Neural cell (in vitro differentiated cells): ENCODE measurements at regions not wholly inside any gene's neighbourhood (a gene's known extent, or its start where the extent isn't known, plus 50 kb on each side); places are given as distances from the start of the nearest gene placed in this dataset.

Experiments
- H2AFZ ChIP-seq: fragments of 200-600, 300-800 bp; sonication (generic), shearing (Covaris generic); 2 replicates; pipeline ENCODE4 v1.6.0; 2014; ENCODE audit warnings: low read depth, mild to moderate bottlenecking, antibody characterized with exemption, low read length, moderate library complexity
- H3F3A ChIP-seq: fragments of 200-600 bp; shearing (Covaris generic); 2 replicates; pipeline ENCODE4 v1.6.1; 2016; ENCODE audit warnings: mild to moderate bottlenecking, moderate library complexity, mixed read lengths, antibody characterized with exemption, low read length; ENCODE audit not compliant: insufficient read depth, poor library complexity, severe bottlenecking
- H3K27ac ChIP-seq: fragments of 200-600, 300-800 bp; sonication (generic), shearing (Covaris generic); 2 replicates; pipeline ENCODE4 v1.5.1; 2014; ENCODE audit warnings: mild to moderate bottlenecking, low read length, moderate library complexity
- H3K27me3 ChIP-seq: fragments of 300-800, 200-600 bp; sonication (generic), shearing (Covaris generic); 2 replicates; pipeline ENCODE4 v1.6.0; 2014; ENCODE audit warnings: mild to moderate bottlenecking, low read depth, low read length, moderate library complexity; ENCODE audit not compliant: insufficient read depth
- H3K36me3 ChIP-seq: fragments of 300-800, 200-600 bp; sonication (generic), shearing (Covaris generic); 2 replicates; pipeline ENCODE4 v1.5.1; 2014; ENCODE audit warnings: mild to moderate bottlenecking, antibody characterized with exemption, low read length, moderate library complexity; ENCODE audit not compliant: insufficient read depth
- H3K4me2 ChIP-seq: fragments of 300-800, 200-600 bp; sonication (generic), shearing (Covaris generic); 2 replicates; pipeline ENCODE4 v1.6.0; 2014; ENCODE audit warnings: mild to moderate bottlenecking, low read length
- H3K4me3 ChIP-seq: fragments of 300-800, 200-600 bp; sonication (generic), shearing (Covaris generic); 2 replicates; pipeline ENCODE4 v1.5.1; 2014; ENCODE audit warnings: mild to moderate bottlenecking, low read length, moderate library complexity
- H3K79me2 ChIP-seq: fragments of 200-600 bp; shearing (Covaris generic); replicated peaks from 2 replicates; pipeline ENCODE4 v1.6.0; 2014; ENCODE audit warnings: mild to moderate bottlenecking, low read length, moderate library complexity; ENCODE audit not compliant: insufficient read depth
- H3K9ac ChIP-seq: fragments of 300-800, 200-600 bp; sonication (generic), shearing (Covaris generic); 2 replicates; pipeline ENCODE4 v1.6.1; 2016; ENCODE audit warnings: mild to moderate bottlenecking, low read length, mixed read lengths
- H3K9me2 ChIP-seq: fragments of 200-600 bp; shearing (Covaris generic); 2 replicates; pipeline ENCODE4 v1.6.1; 2016; ENCODE audit warnings: mild to moderate bottlenecking, low read length, mixed read lengths; ENCODE audit not compliant: insufficient read depth
- H3K9me3 ChIP-seq: fragments of 200-600, 300-800 bp; sonication (generic), shearing (Covaris generic); 2 replicates; pipeline ENCODE4 v1.6.1; 2016; ENCODE audit warnings: mild to moderate bottlenecking, mixed run types, low read length, moderate library complexity, mixed read lengths
- H4K20me1 ChIP-seq: fragments of 200-600 bp; shearing (Covaris generic); 2 replicates; pipeline ENCODE4 v1.6.1; 2016; ENCODE audit warnings: mild to moderate bottlenecking, mixed run types; ENCODE audit not compliant: insufficient read depth
- CTCF ChIP-seq: fragments of 450-650 bp; IDR thresholded peaks from 2 replicates; pipeline ENCODE4 v1.5.1; 2014; ENCODE audit warnings: antibody characterized with exemption, mild to moderate bottlenecking, moderate library complexity; ENCODE audit not compliant: poor library complexity, severe bottlenecking
- EP300 ChIP-seq: fragments of 450-650 bp; conservative IDR thresholded peaks from 2 replicates; pipeline ENCODE4 v1.6.1; 2014; ENCODE audit warnings: antibody characterized with exemption, mild to moderate bottlenecking, moderate library complexity; ENCODE audit not compliant: poor library complexity, severe bottlenecking
- EZH2 ChIP-seq: fragments of 200-600, 300-800 bp; shearing (Covaris generic), sonication (generic); IDR thresholded peaks from 2 replicates; pipeline ENCODE4 v1.6.1; 2014; ENCODE audit warnings: antibody characterized with exemption, low read length, borderline replicate concordance, mild to moderate bottlenecking; ENCODE audit not compliant: insufficient read depth, poor library complexity, severe bottlenecking
- MXI1 ChIP-seq: fragments of 450-650 bp; conservative IDR thresholded peaks from 2 replicates; pipeline ENCODE4 v1.6.1; 2014; ENCODE audit warnings: antibody characterized with exemption, mild to moderate bottlenecking; ENCODE audit not compliant: poor library complexity, severe bottlenecking
- POLR2AphosphoS5 ChIP-seq: IDR thresholded peaks from 2 replicates; pipeline ENCODE4 v1.6.1; 2012
- RAD21 ChIP-seq: fragments of 450-650 bp; conservative IDR thresholded peaks from 2 replicates; pipeline ENCODE4 v1.6.1; 2014; ENCODE audit warnings: antibody characterized with exemption, mild to moderate bottlenecking, moderate library complexity
- REST ChIP-seq: IDR thresholded peaks from 2 replicates; pipeline ENCODE4 v1.6.1; 2012; ENCODE audit warnings: borderline replicate concordance
- SMC3 ChIP-seq: fragments of 450-650 bp; conservative IDR thresholded peaks from 2 replicates; pipeline ENCODE4 v1.6.1; 2014; ENCODE audit warnings: antibody characterized with exemption, mild to moderate bottlenecking, moderate library complexity; ENCODE audit not compliant: poor library complexity
- TAF1 ChIP-seq: IDR thresholded peaks from 2 replicates; pipeline ENCODE4 v1.6.1; 2012; ENCODE audit warnings: low read depth

DNA sequence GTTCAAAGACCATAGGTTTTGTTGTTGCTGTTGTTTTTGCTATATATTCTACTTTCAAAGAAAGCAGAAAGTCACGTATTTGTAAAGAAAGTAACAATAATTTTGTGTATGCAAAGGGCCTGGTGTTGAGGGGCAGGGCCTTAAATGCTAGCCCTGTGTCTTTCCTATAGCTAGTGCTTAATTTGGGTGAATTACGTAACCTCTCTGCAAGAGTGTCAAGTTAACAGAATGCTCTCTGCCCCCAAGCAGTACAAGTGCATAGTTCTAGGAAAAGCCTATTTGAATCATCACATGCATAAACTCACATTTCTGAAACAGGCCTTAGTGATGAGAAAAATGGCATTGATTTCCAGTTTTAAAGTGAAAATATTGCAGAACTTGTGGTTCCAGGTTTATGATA, 663.6 kb downstream of the STIM2 start:
- H3K4me3 ChIP-seq, result no peak overlapping the region
- no peak for TF ChIP-seq EZH2
- TF ChIP-seq RAD21, result no peak
- no peak for TF ChIP-seq MXI1
- no peak for TF ChIP-seq POLR2AphosphoS5
- no peak for TF ChIP-seq TAF1
- TF ChIP-seq SMC3, result no peak
- no peak for TF ChIP-seq REST
- TF ChIP-seq CTCF, result no peak
- TF ChIP-seq EP300, result no peak
- no peak overlapping the region for H3K9ac ChIP-seq
- H3K9me3 ChIP-seq, result no peaks in the 10 kb centered on the region
- no peaks in the 10 kb centered on the region for H3K36me3 ChIP-seq
- no peaks in the 10 kb centered on the region for H3K79me2 ChIP-seq
- no peaks in the 10 kb centered on the region for H3K9me2 ChIP-seq
- H3K27ac ChIP-seq, result no peak overlapping the region
- no peaks in the 10 kb centered on the region for H3F3A ChIP-seq
- no peak overlapping the region for H2AFZ ChIP-seq
- H4K20me1 ChIP-seq, result no peaks in the 10 kb centered on the region
- H3K4me2 ChIP-seq, result no peak overlapping the region
- no peaks in the 10 kb centered on the region for H3K27me3 ChIP-seq

GRCh38 chr4:27534488-27534887, 673.8 kb downstream of the STIM2 start:
- H3K27me3 ChIP-seq, result no peaks in the 10 kb centered on the region
- H3K36me3 ChIP-seq, result no peaks in the 10 kb centered on the region
- H3F3A ChIP-seq, result no peaks in the 10 kb centered on the region
- no peak overlapping the region for H3K4me2 ChIP-seq
- no peak overlapping the region for H3K27ac ChIP-seq
- no peaks in the 10 kb centered on the region for H4K20me1 ChIP-seq
- H3K9me3 ChIP-seq, result no peaks in the 10 kb centered on the region
- H3K9me2 ChIP-seq, result no peaks in the 10 kb centered on the region
- no peaks in the 10 kb centered on the region for H3K79me2 ChIP-seq
- no peak overlapping the region for H2AFZ ChIP-seq
- no peak overlapping the region for H3K4me3 ChIP-seq
- no peak for TF ChIP-seq EZH2
- TF ChIP-seq REST, result no peak
- TF ChIP-seq RAD21, result no peak
- no peak for TF ChIP-seq MXI1
- TF ChIP-seq SMC3, result no peak
- no peak for TF ChIP-seq CTCF
- TF ChIP-seq POLR2AphosphoS5, result no peak
- no peak overlapping the region for H3K9ac ChIP-seq
